GM23338 (cell line): ENCODE measurements at regions not wholly inside any gene's neighbourhood (a gene's known extent, or its start where the extent isn't known, plus 50 kb on each side); places are given as distances from the start of the nearest gene placed in this dataset.

Experiments used
- ATAC-seq: fragments of 200-7000 bp; cut with Tn5 transposase; 3 replicates; pipeline ENCODE4 v1.9.1; 2020
- DNase-seq: peaks from one replicate; pipeline ENCODE4 v3.0.0-alpha.2; 2015; ENCODE audit warnings: low spot score
- H2AFZ ChIP-seq: fragments of 200-600 bp; sonication (generic); 2 replicates; pipeline ENCODE4 v1.8.0; 2016; ENCODE audit warnings: antibody characterized with exemption, mild to moderate bottlenecking, moderate library complexity
- H3F3A ChIP-seq: fragments of 200-600 bp; sonication (generic); replicated peaks from 2 replicates; pipeline ENCODE4 v1.8.0; 2017; ENCODE audit warnings: antibody characterized with exemption, mixed run types, low read depth
- H3K27ac ChIP-seq: fragments of 200-600 bp; sonication (generic); 2 replicates; pipeline ENCODE4 v1.6.1; 2016; ENCODE audit warnings: low read depth
- H3K27me3 ChIP-seq: fragments of 200-600 bp; sonication (generic); 2 replicates; pipeline ENCODE4 v1.8.0; 2016; ENCODE audit warnings: mild to moderate bottlenecking, mixed run types, moderate library complexity; ENCODE audit not compliant: insufficient read depth
- H3K36me3 ChIP-seq: fragments of 200-600 bp; sonication (generic); 2 replicates; pipeline ENCODE4 v1.8.0; 2016; ENCODE audit warnings: mild to moderate bottlenecking; ENCODE audit not compliant: insufficient read depth
- H3K4me1 ChIP-seq: fragments of 200-600 bp; sonication (generic); 2 replicates; pipeline ENCODE4 v1.8.0; 2016; ENCODE audit warnings: mild to moderate bottlenecking, moderate library complexity; ENCODE audit not compliant: insufficient read depth
- H3K4me2 ChIP-seq: fragments of 200-600 bp; sonication (generic); 2 replicates; pipeline ENCODE4 v1.7.1; 2017; ENCODE audit warnings: mixed run types
- H3K4me3 ChIP-seq: fragments of 200-600 bp; sonication (generic); 2 replicates; pipeline ENCODE4 v1.6.1; 2016; ENCODE audit warnings: mixed run types
- H3K79me2 ChIP-seq: fragments of 200-600 bp; sonication (generic); replicated peaks from 2 replicates; pipeline ENCODE4 v1.8.0; 2017; ENCODE audit warnings: mild to moderate bottlenecking; ENCODE audit not compliant: insufficient read depth
- H3K9me2 ChIP-seq: fragments of 200-600 bp; sonication (generic); 2 replicates; pipeline ENCODE4 v1.8.0; 2017; ENCODE audit not compliant: insufficient read depth
- H4K20me1 ChIP-seq: fragments of 200-600 bp; sonication (generic); replicated peaks from 2 replicates; pipeline ENCODE4 v1.8.0; 2017; ENCODE audit warnings: mild to moderate bottlenecking; ENCODE audit not compliant: insufficient read depth
- H3K27ac Mint-ChIP-seq: 2 replicates; pipeline ENCODE4 v1.8.0; 2020; ENCODE audit warnings: inconsistent platforms, mild to moderate bottlenecking, moderate library complexity, mixed read lengths
- H3K27me3 Mint-ChIP-seq: 3 replicates; pipeline ENCODE4 v1.8.0; 2022; ENCODE audit warnings: low read depth, mild to moderate bottlenecking, moderate library complexity, mixed read lengths, inconsistent platforms; ENCODE audit not compliant: insufficient read depth, poor library complexity
- H3K36me3 Mint-ChIP-seq: 3 replicates; pipeline ENCODE4 v1.8.0; 2021; ENCODE audit warnings: low read depth, mild to moderate bottlenecking, inconsistent platforms, moderate library complexity, mixed read lengths
- H3K4me1 Mint-ChIP-seq: 3 replicates; pipeline ENCODE4 v1.8.0; 2020; ENCODE audit warnings: mild to moderate bottlenecking, inconsistent platforms, mixed read lengths
- H3K4me3 Mint-ChIP-seq: 3 replicates; pipeline ENCODE4 v1.8.0; 2021; ENCODE audit warnings: moderate library complexity, mild to moderate bottlenecking, inconsistent platforms, mixed read lengths
- H3K9me3 Mint-ChIP-seq: 3 replicates; pipeline ENCODE4 v1.8.0; 2020; ENCODE audit warnings: moderate library complexity, mild to moderate bottlenecking, inconsistent platforms, mixed read lengths
- CREB1 ChIP-seq: fragments of 250-450 bp; sonication (Bioruptor Pico); IDR thresholded peaks from 2 replicates; pipeline ENCODE4 v1.5.0; 2020; ENCODE audit warnings: low read depth, mild to moderate bottlenecking, moderate library complexity
- ETS1 ChIP-seq: IDR thresholded peaks from 2 replicates; pipeline ENCODE4 v1.6.1; 2016; ENCODE audit warnings: antibody characterized with exemption
- EZH2 ChIP-seq: fragments of 200-600 bp; sonication (generic); IDR thresholded peaks from one replicate; pipeline ENCODE4 v1.8.0; 2017; ENCODE audit warnings: antibody characterized with exemption, mild to moderate bottlenecking, low read depth; ENCODE audit not compliant: unreplicated experiment
- EZH2phosphoT487 ChIP-seq: fragments of 200-600 bp; sonication (generic); IDR thresholded peaks from one replicate; pipeline ENCODE4 v1.8.1; 2018; ENCODE audit warnings: antibody characterized with exemption; ENCODE audit not compliant: unreplicated experiment
- JUNB ChIP-seq: IDR thresholded peaks from one replicate; pipeline ENCODE4 v1.6.1; 2016; ENCODE audit warnings: antibody characterized with exemption; ENCODE audit not compliant: unreplicated experiment
- NANOG ChIP-seq: IDR thresholded peaks from 2 replicates; pipeline ENCODE4 v1.6.1; 2016; ENCODE audit warnings: antibody characterized with exemption, borderline replicate concordance
- REST ChIP-seq: IDR thresholded peaks from one replicate; pipeline ENCODE4 v1.6.1; 2018; ENCODE audit warnings: antibody characterized with exemption; ENCODE audit not compliant: unreplicated experiment
- STAT1 ChIP-seq: IDR thresholded peaks from one replicate; pipeline ENCODE4 v1.6.1; 2016; ENCODE audit warnings: antibody characterized with exemption; ENCODE audit not compliant: unreplicated experiment
- ZNF114 ChIP-seq: fragments of 250-450 bp; sonication (Bioruptor Pico); IDR thresholded peaks from 2 replicates; pipeline ENCODE4 v1.5.0; 2020; ENCODE audit warnings: mild to moderate bottlenecking, moderate library complexity
- TF ChIP-seq, protein P1 (sequence below), 2 experiments: fragments of 200-600 bp in 1 of 2; sonication (generic) in 1 of 2; conservative IDR thresholded peaks; 2 replicates each; pipeline versions ENCODE4 v1.5.1 to v1.6.1; 2016 to 2017; ENCODE audit warnings: antibody characterized with exemption in 2 of 2, low read depth in 2 of 2, mild to moderate bottlenecking in 2 of 2, moderate library complexity in 1 of 2

DNA sequence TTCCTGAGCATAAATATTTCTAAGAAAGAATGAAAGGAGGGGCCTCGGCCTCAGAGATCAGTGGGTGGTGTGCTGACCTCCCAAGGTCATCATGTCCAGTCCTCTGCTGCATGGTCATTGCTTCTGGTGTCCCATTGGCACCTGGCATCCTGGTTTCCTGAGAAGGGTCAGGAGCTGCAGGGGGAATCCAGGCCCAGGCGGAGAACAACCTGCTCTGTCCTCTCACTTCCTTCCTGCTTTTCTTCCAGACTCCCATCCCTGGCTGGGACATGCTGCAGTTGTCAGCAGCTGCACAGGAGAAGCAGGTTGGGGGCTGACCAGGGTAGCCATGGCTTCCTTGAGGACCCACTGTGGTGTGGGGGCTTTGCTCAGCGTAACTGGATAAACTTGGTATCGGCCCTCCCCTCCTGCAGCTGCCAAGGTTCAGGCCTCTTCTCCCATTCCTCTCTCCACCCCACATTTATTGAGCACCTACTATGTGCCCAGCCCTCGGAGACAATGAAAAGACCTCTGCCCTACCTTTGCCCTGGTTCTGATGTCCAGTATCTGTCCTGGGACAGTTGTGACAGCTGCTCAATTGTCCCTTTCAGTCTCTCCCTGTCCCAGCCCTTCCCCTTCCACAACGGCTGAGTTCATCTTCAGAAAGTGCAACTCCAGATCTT is 155.2 kb downstream of the CEBPB start (continued):
- TF ChIP-seq, protein P1, sequence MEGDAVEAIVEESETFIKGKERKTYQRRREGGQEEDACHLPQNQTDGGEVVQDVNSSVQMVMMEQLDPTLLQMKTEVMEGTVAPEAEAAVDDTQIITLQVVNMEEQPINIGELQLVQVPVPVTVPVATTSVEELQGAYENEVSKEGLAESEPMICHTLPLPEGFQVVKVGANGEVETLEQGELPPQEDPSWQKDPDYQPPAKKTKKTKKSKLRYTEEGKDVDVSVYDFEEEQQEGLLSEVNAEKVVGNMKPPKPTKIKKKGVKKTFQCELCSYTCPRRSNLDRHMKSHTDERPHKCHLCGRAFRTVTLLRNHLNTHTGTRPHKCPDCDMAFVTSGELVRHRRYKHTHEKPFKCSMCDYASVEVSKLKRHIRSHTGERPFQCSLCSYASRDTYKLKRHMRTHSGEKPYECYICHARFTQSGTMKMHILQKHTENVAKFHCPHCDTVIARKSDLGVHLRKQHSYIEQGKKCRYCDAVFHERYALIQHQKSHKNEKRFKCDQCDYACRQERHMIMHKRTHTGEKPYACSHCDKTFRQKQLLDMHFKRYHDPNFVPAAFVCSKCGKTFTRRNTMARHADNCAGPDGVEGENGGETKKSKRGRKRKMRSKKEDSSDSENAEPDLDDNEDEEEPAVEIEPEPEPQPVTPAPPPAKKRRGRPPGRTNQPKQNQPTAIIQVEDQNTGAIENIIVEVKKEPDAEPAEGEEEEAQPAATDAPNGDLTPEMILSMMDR (conservative IDR thresholded peaks at IDR 0.05; ENCODE audit: low read depth in 2 of 2) = no peak
- TF ChIP-seq JUNB (no peak), CREB1 (CRISPR knock-in tag) (no peak), ETS1 (no peak), EZH2 (no peak), EZH2phosphoT487 (no peak), STAT1 (no peak), NANOG (no peak)

DNA sequence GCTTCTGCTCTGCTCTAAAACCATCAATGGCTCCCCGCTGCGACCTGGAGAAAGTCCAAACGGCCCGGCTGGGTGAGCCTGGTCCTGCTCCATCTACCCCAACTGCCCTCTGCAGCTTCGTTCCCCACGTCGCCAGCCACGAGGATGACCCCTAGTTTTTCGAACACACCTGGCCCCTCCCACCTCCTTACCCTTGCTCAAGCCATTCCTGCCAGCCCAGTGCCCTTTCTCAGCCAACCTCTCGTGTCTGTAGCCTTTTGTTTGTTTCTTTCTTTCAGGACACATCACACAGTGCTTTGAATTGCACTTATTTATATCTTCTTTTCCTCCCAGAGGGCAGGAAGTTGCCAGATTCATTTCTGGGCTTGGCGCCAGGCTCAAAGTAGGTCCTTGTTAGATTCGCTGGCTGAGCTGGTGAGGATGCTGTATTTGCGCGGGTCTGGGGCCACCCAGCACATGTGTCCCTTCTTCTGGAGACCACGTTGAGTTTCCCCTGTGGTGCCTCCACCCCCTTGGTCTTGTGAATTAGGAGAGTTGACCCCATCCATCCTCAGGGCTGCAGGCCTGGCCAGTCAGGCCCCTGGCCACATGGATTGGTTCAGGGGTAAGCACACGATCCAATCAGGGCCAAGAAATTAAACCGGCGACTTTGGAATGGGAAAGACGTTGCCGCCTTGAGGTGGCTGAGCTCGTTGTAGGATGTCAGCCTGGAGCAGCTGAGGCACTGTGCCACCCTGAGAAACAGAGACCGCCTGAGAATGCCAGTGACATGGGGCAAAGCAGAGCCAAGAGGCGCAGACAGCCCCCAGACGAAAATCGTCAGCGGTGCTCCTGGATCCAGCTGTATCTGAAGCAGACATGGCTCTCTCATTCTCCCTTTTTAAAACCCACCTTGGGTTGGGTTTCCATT is 156.0 kb downstream of the CEBPB start:
- no peaks in the 10 kb centered on the region for H3K79me2 ChIP-seq
- no peaks in the 10 kb centered on the region for H4K20me1 ChIP-seq
- H3K27ac Mint-ChIP-seq = no peak overlapping the region
- H3F3A ChIP-seq = no peaks in the 10 kb centered on the region
- no peaks in the 10 kb centered on the region for H3K36me3 ChIP-seq
- no peaks in the 10 kb centered on the region for H3K27me3 ChIP-seq
- no peak overlapping the region for H3K4me3 Mint-ChIP-seq
- no peaks in the 10 kb centered on the region for H3K4me1 ChIP-seq
- H3K27me3 Mint-ChIP-seq = peaks cover 7% of the 10 kb centered on the region
- H3K9me3 Mint-ChIP-seq = no peaks in the 10 kb centered on the region
- no peak overlapping the region for H3K4me3 ChIP-seq
- no peak overlapping the region for H3K4me2 ChIP-seq
- DNase-seq (no peak), ATAC-seq (no peak)
- peaks cover 7% of the 10 kb centered on the region for H3K4me1 Mint-ChIP-seq
- no peak overlapping the region for H2AFZ ChIP-seq
- no peaks in the 10 kb centered on the region for H3K9me2 ChIP-seq
- H3K27ac ChIP-seq = no peak overlapping the region
- H3K36me3 Mint-ChIP-seq = no peaks in the 10 kb centered on the region
- no peak for TF ChIP-seq EZH2phosphoT487
- TF ChIP-seq EZH2 = no peak
- TF ChIP-seq ZNF114 (CRISPR knock-in tag) = no peak
- TF ChIP-seq REST = no peak
- no peak for TF ChIP-seq ETS1
